ENCODE measurements at regions not wholly inside any gene's neighbourhood (a gene's known extent, or its start where the extent isn't known, plus 50 kb on each side); places are given as distances from the start of the nearest gene placed in this dataset.
"Not testable (repeated sequence)": the region's sequence is repeated elsewhere in the genome, so short reads cannot be mapped to it uniquely, and the experiment has no call there.

- H3K4me3 ChIP-seq (ENCODE audit: low read depth, poor library complexity, severe bottlenecking): no peak overlapping the region
- no peak for DNase-seq (ENCODE audit: low spot score in 2 of 2)
- intact Hi-C loops (cut with DNase I; ENCODE audit: low total_unique reads): no loop called here
- no peak for TF ChIP-seq CTCF (IDR thresholded peaks at IDR 0.05)
- no peak for TF ChIP-seq POLR2A (IDR thresholded peaks at IDR 0.05)
- WGBS, 2 donors: 96 to 97% methylated on average over 10 of the region's 10 CpGs
Measured at GRCh38 chr4:115950806-115951205, 837.4 kb upstream of the NDST4 start.

- H3K4me3 ChIP-seq (ENCODE audit: low read depth, poor library complexity, severe bottlenecking); intact Hi-C loops (cut with DNase I; ENCODE audit: low total_unique reads); DNase-seq (ENCODE audit: low spot score in 2 of 2): not testable (repeated sequence)
- WGBS, 2 donors: 83 to 91% methylated on average over 3 of the region's 3 CpGs
Measured at GRCh38 chr4:115949974-115950743, 836.7 kb upstream of the NDST4 start.

- no peak for DNase-seq (ENCODE audit: low spot score in 2 of 2)
- intact Hi-C loops (cut with DNase I; ENCODE audit: low total_unique reads): no loop called here
- WGBS, 2 donors: 75 to 77% methylated on average over 3 of the region's 3 CpGs
- no peak for TF ChIP-seq CTCF (IDR thresholded peaks at IDR 0.05)
- TF ChIP-seq POLR2A (IDR thresholded peaks at IDR 0.05): no peak
- H3K4me3 ChIP-seq (ENCODE audit: low read depth, poor library complexity, severe bottlenecking): no peak overlapping the region
Measured at GRCh38 chr4:115945026-115945425, 831.6 kb upstream of the NDST4 start.

- DNase-seq (ENCODE audit: low spot score in 2 of 2): no peak
- 79 to 96% methylated on average over 5 of the region's 5 CpGs for WGBS, 2 donors
- H3K4me3 ChIP-seq (ENCODE audit: low read depth, poor library complexity, severe bottlenecking): no peak overlapping the region
- intact Hi-C loops (cut with DNase I; ENCODE audit: low total_unique reads): no loop called here
- TF ChIP-seq CTCF (IDR thresholded peaks at IDR 0.05): no peak
- TF ChIP-seq POLR2A (IDR thresholded peaks at IDR 0.05): no peak
Measured at GRCh38 chr4:115944146-115944905, 830.9 kb upstream of the NDST4 start.

GRCh38 chr4:115938764-115939443, 825.5 kb upstream of the NDST4 start:
- DNase-seq (ENCODE audit: low spot score in 2 of 2): no peak
- no peak overlapping the region for H3K4me3 ChIP-seq (ENCODE audit: low read depth, poor library complexity, severe bottlenecking)
- WGBS, 2 donors: 81 to 83% methylated on average over 4 of the region's 4 CpGs
- intact Hi-C loops (cut with DNase I; ENCODE audit: low total_unique reads): no loop called here
- no peak for TF ChIP-seq POLR2A (IDR thresholded peaks at IDR 0.05)
- TF ChIP-seq CTCF (IDR thresholded peaks at IDR 0.05): no peak

- TF ChIP-seq CTCF (IDR thresholded peaks at IDR 0.05) (no peak), POLR2A (IDR thresholded peaks at IDR 0.05) (no peak)
- DNase-seq (ENCODE audit: low spot score in 2 of 2): no peak
- intact Hi-C loops (cut with DNase I; ENCODE audit: low total_unique reads): no loop called here
- no peak overlapping the region for H3K4me3 ChIP-seq (ENCODE audit: low read depth, poor library complexity, severe bottlenecking)
- 36 to 42% methylated on average over 1 of the region's 1 CpG for WGBS, 2 donors
Measured at GRCh38 chr4:115929373-115929772, 816.0 kb upstream of the NDST4 start.

All from lower leg skin (tissue), 4 donors.